Vagina (tissue), 2 donors: ENCODE measurements at regions not wholly inside any gene's neighbourhood (a gene's known extent, or its start where the extent isn't known, plus 50 kb on each side); places are given as distances from the start of the nearest gene placed in this dataset.

Experiments used
- DNase-seq, 2 donors: peaks; one replicate each; pipeline ENCODE4 v3.0.0-alpha.2; 2017; ENCODE audit errors: extremely low spot score in 2 of 2
- H3K27ac ChIP-seq: fragments of 200-600 bp; sonication (generic); one replicate; pipeline ENCODE4 v1.5.1; 2019
- H3K27me3 ChIP-seq: fragments of 200-600 bp; sonication (generic); one replicate; pipeline ENCODE4 v1.5.1; 2019
- H3K36me3 ChIP-seq, 2 donors: fragments of 200-600 bp; sonication (generic); one replicate each; pipeline ENCODE4 v1.5.1; 2017 to 2019
- H3K4me1 ChIP-seq: fragments of 200-600 bp; sonication (generic); one replicate; pipeline ENCODE4 v1.5.1; 2019
- H3K4me3 ChIP-seq, 2 donors: fragments of 200-600 bp; sonication (generic); 1 replicate in 1 of 2; 2 replicates in 1 of 2; pipeline ENCODE4 v1.5.1; 2016 to 2019
- H3K9me3 ChIP-seq: fragments of 200-600 bp; sonication (generic); one replicate; pipeline ENCODE4 v1.5.1; 2019
- CTCF ChIP-seq, 3 experiments: fragments of 450-650 bp in 2 of 3; fragments of 200-600 bp in 1 of 3; sonication (generic) in 1 of 3; IDR thresholded peaks; one replicate each; pipeline ENCODE4 v1.5.1; 2017 to 2019; ENCODE audit warnings: antibody characterized with exemption in 3 of 3, mild to moderate bottlenecking in 2 of 3, moderate library complexity in 2 of 3
- POLR2A ChIP-seq, 2 donors: fragments of 450-650 bp; IDR thresholded peaks; one replicate each; pipeline ENCODE4 v1.6.1; 2017; ENCODE audit warnings: antibody characterized with exemption in 2 of 2, mild to moderate bottlenecking in 2 of 2, moderate library complexity in 2 of 2
- POLR2AphosphoS5 ChIP-seq, 2 donors: sonication (generic); formaldehyde crosslinking; IDR thresholded peaks; one replicate each; pipeline ENCODE4 v1.9.0; 2017; ENCODE audit warnings: antibody characterized with exemption in 2 of 2, mild to moderate bottlenecking in 2 of 2, low read depth in 1 of 2; ENCODE audit not compliant: insufficient read depth in 1 of 2
- intact Hi-C: fragments of 100-400 bp; cut with DNase I; formaldehyde crosslinking; loops from one replicate; pipeline ENCODE4 v1.15.1; 2023

DNA sequence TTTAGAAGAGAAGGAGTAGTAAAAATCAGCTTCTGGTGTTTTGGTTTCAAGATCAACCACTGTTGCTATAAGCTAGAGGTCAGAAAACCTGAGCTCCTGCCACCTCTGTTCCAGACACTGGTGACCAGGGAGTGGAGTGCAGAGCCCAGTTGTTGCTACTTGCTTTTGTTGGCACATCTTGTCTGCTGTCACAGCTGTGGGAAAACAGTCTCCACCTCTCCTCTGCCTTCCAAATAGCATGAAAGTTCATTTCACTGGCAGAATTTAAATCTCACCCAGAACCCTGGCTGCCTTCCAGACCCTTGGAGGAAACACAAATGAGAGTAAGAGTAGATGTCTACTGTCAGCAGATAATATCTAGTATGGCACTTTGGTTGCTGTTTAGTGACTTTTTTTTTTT is 297.5 kb upstream of the KLF3 start:
- intact Hi-C loops, result no loop called here
- Histone ChIP-seq H3K4me1 (peaks cover 42% of the 10 kb centered on the region), H3K27me3 (no peaks in the 10 kb centered on the region), H3K4me3 (no peak overlapping the region), H3K36me3 (no peaks in the 10 kb centered on the region), H3K9me3 (no peaks in the 10 kb centered on the region), H3K27ac (peak overlapping the region; percentile 20)
- DNase-seq, result no peak
- TF ChIP-seq POLR2A (IDR thresholded peaks at IDR 0.05) (no peak), POLR2AphosphoS5 (IDR thresholded peaks at IDR 0.05; ENCODE audit: insufficient read depth in 1 of 2, low read depth in 1 of 2) (peak in 1 of 2 donors; percentile 15), CTCF (IDR thresholded peaks at IDR 0.05) (no peak)

DNA sequence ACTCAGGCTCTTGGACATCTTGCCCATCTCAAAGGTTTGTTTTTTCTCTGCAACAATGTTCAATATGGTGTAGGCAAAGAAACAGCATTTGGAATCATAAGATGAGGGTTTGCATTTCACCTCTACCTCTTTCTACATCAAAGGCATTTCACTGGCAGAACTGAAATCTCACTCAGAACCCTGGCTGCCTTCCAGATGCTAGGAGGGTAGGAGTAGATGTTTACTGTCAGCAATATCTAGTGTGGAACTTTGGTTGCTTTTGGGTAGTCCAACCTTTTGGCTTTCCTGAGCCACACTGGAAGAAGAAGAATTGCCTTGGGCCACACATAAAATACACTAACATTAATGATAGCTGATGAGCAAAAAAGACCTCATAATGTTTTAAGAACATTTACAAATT is 297.0 kb upstream of the KLF3 start:
- H3K9me3 ChIP-seq, result no peaks in the 10 kb centered on the region

DNA sequence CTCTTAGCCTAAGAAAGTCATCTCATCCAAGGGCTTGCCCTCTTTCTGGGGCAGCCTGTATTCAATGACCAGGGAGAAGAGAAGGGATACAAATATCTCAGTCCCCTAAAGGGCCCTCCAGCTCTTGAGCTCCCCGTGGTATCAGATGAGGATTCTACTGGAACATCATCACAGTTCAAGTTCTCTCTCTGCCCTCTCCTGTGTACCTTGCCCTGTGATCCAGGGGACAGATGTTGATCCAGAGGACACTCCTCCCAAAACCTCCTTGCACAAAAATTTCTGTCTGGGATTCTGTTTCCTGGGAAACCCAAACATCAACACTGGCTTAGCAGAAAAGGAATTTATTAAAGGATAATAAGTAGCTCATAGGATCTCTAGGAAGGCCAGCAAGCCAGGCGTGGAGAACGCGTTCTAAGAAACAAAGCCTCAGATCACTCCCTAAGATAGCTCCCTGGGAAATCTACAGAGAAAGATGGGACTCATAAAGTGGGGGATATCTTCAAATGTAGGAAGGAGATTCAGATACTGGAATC is 296.3 kb upstream of the KLF3 start:
- intact Hi-C loops, result no loop called here
- TF ChIP-seq POLR2A (IDR thresholded peaks at IDR 0.05) (no peak), CTCF (IDR thresholded peaks at IDR 0.05) (no peak), POLR2AphosphoS5 (IDR thresholded peaks at IDR 0.05; ENCODE audit: insufficient read depth in 1 of 2, low read depth in 1 of 2) (no peak)
- Histone ChIP-seq H3K9me3 (no peaks in the 10 kb centered on the region), H3K36me3 (no peaks in the 10 kb centered on the region), H3K4me3 (no peak overlapping the region), H3K27ac (no peak overlapping the region), H3K4me1 (peaks cover 42% of the 10 kb centered on the region), H3K27me3 (no peaks in the 10 kb centered on the region)
- DNase-seq, result no peak

More for the DNA sequence above, 297.0 kb upstream of the KLF3 start:
- no peak overlapping the region for H3K4me3 ChIP-seq
- H3K4me1 ChIP-seq, result peaks cover 42% of the 10 kb centered on the region
- no peaks in the 10 kb centered on the region for H3K36me3 ChIP-seq
- TF ChIP-seq POLR2A (IDR thresholded peaks at IDR 0.05) (no peak), CTCF (IDR thresholded peaks at IDR 0.05) (no peak), POLR2AphosphoS5 (IDR thresholded peaks at IDR 0.05; ENCODE audit: insufficient read depth in 1 of 2, low read depth in 1 of 2) (no peak)
- peak overlapping the region; percentile 20 for H3K27ac ChIP-seq
- intact Hi-C loops, result no loop called here
- no peak for DNase-seq
- H3K27me3 ChIP-seq, result no peaks in the 10 kb centered on the region

DNA sequence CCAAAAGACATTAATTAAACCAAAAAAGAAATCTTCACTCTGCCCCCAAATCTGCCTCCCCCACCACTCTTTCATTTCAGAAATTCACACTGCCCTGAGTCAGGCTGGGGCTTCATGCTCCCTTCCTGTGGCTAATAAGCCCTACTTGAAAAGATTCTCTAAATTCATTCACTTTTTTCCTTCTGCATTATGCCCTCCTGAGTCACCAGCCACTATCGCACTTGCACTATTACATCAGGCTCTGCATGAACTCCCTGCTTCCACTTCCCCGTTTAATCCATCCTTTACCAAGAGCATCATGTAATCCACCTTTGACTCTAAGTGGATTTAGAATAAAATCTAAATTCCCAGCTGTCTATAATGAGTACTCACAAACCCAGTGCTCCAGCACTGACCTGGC is 295.4 kb upstream of the KLF3 start:
- H3K9me3 ChIP-seq, result no peaks in the 10 kb centered on the region
- H3K4me1 ChIP-seq, result peaks cover 42% of the 10 kb centered on the region
- intact Hi-C loops, result no loop called here
- H3K36me3 ChIP-seq, result no peaks in the 10 kb centered on the region
- H3K27me3 ChIP-seq, result no peaks in the 10 kb centered on the region
- no peak overlapping the region for H3K27ac ChIP-seq
- no peak overlapping the region for H3K4me3 ChIP-seq
- DNase-seq, result no peak
- TF ChIP-seq POLR2A (IDR thresholded peaks at IDR 0.05) (no peak), POLR2AphosphoS5 (IDR thresholded peaks at IDR 0.05; ENCODE audit: insufficient read depth in 1 of 2, low read depth in 1 of 2) (no peak), CTCF (IDR thresholded peaks at IDR 0.05) (no peak)

GRCh38 chr4:38371391-38371851 is 292.6 kb upstream of the KLF3 start:
- Histone ChIP-seq H3K4me1 (peaks cover 22% of the 10 kb centered on the region), H3K4me3 (no peak overlapping the region), H3K9me3 (no peaks in the 10 kb centered on the region), H3K27ac (no peak overlapping the region), H3K27me3 (no peaks in the 10 kb centered on the region), H3K36me3 (no peaks in the 10 kb centered on the region)
- DNase-seq, result no peak
- TF ChIP-seq CTCF (IDR thresholded peaks at IDR 0.05), result no peak
- no peak for TF ChIP-seq POLR2A (IDR thresholded peaks at IDR 0.05)
- TF ChIP-seq POLR2AphosphoS5 (IDR thresholded peaks at IDR 0.05; ENCODE audit: insufficient read depth in 1 of 2, low read depth in 1 of 2), result no peak
- intact Hi-C loops, result no loop called here
